Endodermal cell (in vitro differentiated cells): ENCODE measurements at regions not wholly inside any gene's neighbourhood (a gene's known extent, or its start where the extent isn't known, plus 50 kb on each side); places are given as distances from the start of the nearest gene placed in this dataset.

Experiments
- DNase-seq: peaks from one replicate; pipeline ENCODE4 v3.0.0-alpha.2; 2017
- H3K27ac ChIP-seq: 2 replicates; pipeline ENCODE4 v1.5.1; 2013; ENCODE audit warnings: mild to moderate bottlenecking, low read depth, low read length, moderate library complexity
- H3K27me3 ChIP-seq: 2 replicates; pipeline ENCODE4 v1.6.1; 2013; ENCODE audit warnings: mild to moderate bottlenecking, low read length, moderate library complexity; ENCODE audit not compliant: insufficient read depth, control insufficient read depth, poor library complexity, severe bottlenecking
- H3K36me3 ChIP-seq: 2 replicates; pipeline ENCODE4 v1.7.0; 2013; ENCODE audit warnings: mild to moderate bottlenecking, low read length, moderate library complexity; ENCODE audit not compliant: control insufficient read depth, insufficient read depth
- H3K4me1 ChIP-seq: one replicate; pipeline ENCODE4 v1.7.0; 2013; ENCODE audit warnings: low read length; ENCODE audit not compliant: control insufficient read depth, insufficient read depth
- H3K4me3 ChIP-seq: 2 replicates; pipeline ENCODE4 v1.5.1; 2013; ENCODE audit warnings: mild to moderate bottlenecking, low read length, moderate library complexity
- H3K9ac ChIP-seq: 2 replicates; pipeline ENCODE4 v1.6.1; 2013; ENCODE audit warnings: mild to moderate bottlenecking, low read length, moderate library complexity; ENCODE audit not compliant: poor library complexity, severe bottlenecking; ENCODE audit errors: extremely low read depth
- H3K9me3 ChIP-seq: 2 replicates; pipeline ENCODE4 v1.6.1; 2013; ENCODE audit warnings: mild to moderate bottlenecking, low read length, moderate library complexity; ENCODE audit not compliant: control insufficient read depth
- H3K27ac Mint-ChIP-seq: 2 replicates; pipeline ENCODE4 v1.8.0; 2020; ENCODE audit warnings: mixed read lengths
- H3K27me3 Mint-ChIP-seq: 2 replicates; pipeline ENCODE4 v1.8.0; 2021; ENCODE audit warnings: mild to moderate bottlenecking, mixed read lengths; ENCODE audit not compliant: insufficient read depth
- H3K36me3 Mint-ChIP-seq: 2 replicates; pipeline ENCODE4 v1.8.0; 2020; ENCODE audit warnings: low read depth, mixed read lengths
- H3K4me1 Mint-ChIP-seq: 2 replicates; pipeline ENCODE4 v1.8.0; 2020; ENCODE audit warnings: mixed read lengths
- H3K4me3 Mint-ChIP-seq: 2 replicates; pipeline ENCODE4 v1.8.0; 2020; ENCODE audit warnings: mild to moderate bottlenecking, moderate library complexity, mixed read lengths
- H3K9me3 Mint-ChIP-seq: 2 replicates; pipeline ENCODE4 v1.8.0; 2020; ENCODE audit warnings: mild to moderate bottlenecking, mixed read lengths
- WGBS, 2 experiments: methylation state at CpG; one replicate each; pipeline versions ENCODE4 v1.1.5 to v1.1.7; 2013; ENCODE audit warnings: missing lambda C conversion rate in 2 of 2, mixed read lengths in 1 of 2; ENCODE audit not compliant: insufficient coverage in 1 of 2, insufficient read length in 1 of 2; 5-methylcytosine and 5-hydroxymethylcytosine counted together
- TF ChIP-seq, protein P1 (sequence below): fragments of 200-600 bp; sonication (generic); conservative IDR thresholded peaks from 2 replicates; pipeline ENCODE4 v1.5.0; 2021; ENCODE audit warnings: antibody characterized with exemption, mild to moderate bottlenecking

- no peaks in the 10 kb centered on the region for H3K36me3 ChIP-seq
- H3K9ac ChIP-seq = no peak overlapping the region
- H3K36me3 Mint-ChIP-seq = no peaks in the 10 kb centered on the region
- no peaks in the 10 kb centered on the region for H3K27me3 ChIP-seq
- no peaks in the 10 kb centered on the region for H3K9me3 ChIP-seq
- no peaks in the 10 kb centered on the region for H3K27me3 Mint-ChIP-seq
- no peak overlapping the region for H3K4me3 ChIP-seq
- 90% methylated on average over 1 of the region's 1 CpG; no CpG with 5 or more reads in 1 of the 2 experiments for WGBS, 2 experiments
- H3K4me3 Mint-ChIP-seq = no peak overlapping the region
- peaks cover 2% of the 10 kb centered on the region for H3K4me1 Mint-ChIP-seq
- no peak overlapping the region for H3K27ac ChIP-seq
- no peak overlapping the region for H3K27ac Mint-ChIP-seq
- peaks cover 44% of the 10 kb centered on the region for H3K9me3 Mint-ChIP-seq
- H3K4me1 ChIP-seq = no peaks in the 10 kb centered on the region
- DNase-seq = no peak
- TF ChIP-seq, protein P1, sequence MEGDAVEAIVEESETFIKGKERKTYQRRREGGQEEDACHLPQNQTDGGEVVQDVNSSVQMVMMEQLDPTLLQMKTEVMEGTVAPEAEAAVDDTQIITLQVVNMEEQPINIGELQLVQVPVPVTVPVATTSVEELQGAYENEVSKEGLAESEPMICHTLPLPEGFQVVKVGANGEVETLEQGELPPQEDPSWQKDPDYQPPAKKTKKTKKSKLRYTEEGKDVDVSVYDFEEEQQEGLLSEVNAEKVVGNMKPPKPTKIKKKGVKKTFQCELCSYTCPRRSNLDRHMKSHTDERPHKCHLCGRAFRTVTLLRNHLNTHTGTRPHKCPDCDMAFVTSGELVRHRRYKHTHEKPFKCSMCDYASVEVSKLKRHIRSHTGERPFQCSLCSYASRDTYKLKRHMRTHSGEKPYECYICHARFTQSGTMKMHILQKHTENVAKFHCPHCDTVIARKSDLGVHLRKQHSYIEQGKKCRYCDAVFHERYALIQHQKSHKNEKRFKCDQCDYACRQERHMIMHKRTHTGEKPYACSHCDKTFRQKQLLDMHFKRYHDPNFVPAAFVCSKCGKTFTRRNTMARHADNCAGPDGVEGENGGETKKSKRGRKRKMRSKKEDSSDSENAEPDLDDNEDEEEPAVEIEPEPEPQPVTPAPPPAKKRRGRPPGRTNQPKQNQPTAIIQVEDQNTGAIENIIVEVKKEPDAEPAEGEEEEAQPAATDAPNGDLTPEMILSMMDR = no peak
These were observed 785.0 kb downstream of the GLUD2 start for GRCh38 chrX:121832446-121832845.

DNA sequence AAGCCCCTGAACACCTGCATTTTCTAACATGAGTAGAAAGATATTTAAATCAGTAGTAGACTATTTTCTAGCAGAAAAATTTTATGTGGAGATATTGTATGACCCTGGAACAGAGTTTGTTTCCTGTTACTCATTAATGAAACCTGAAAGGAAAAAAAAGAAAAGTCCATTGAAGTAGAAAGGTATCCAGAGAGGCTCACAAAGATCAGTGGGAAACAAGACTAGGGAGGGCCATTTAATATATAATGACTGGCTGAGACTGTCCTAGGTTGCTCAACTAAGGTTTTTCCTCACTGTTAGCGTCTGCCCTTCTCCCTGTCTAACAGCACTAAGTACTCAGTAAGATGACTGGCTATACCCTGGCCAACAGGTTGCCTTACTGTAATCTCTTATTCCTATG is 788.6 kb downstream of the GLUD2 start:
- H3K9ac ChIP-seq = no peak overlapping the region
- Mint-ChIP-seq H3K4me1 (peaks cover 11% of the 10 kb centered on the region), H3K9me3 (peaks cover 47% of the 10 kb centered on the region), H3K27me3 (no peaks in the 10 kb centered on the region), H3K27ac (no peak overlapping the region), H3K4me3 (no peak overlapping the region), H3K36me3 (no peaks in the 10 kb centered on the region)
- no peaks in the 10 kb centered on the region for H3K27me3 ChIP-seq
- DNase-seq = no peak
- no peak overlapping the region for H3K4me3 ChIP-seq
- no peaks in the 10 kb centered on the region for H3K36me3 ChIP-seq
- no peaks in the 10 kb centered on the region for H3K4me1 ChIP-seq
- TF ChIP-seq, protein P1 = no peak
- WGBS, 2 experiments = 100% methylated on average over 1 of the region's 1 CpG; no CpG with 5 or more reads in 1 of the 2 experiments
- no peak overlapping the region for H3K27ac ChIP-seq
- H3K9me3 ChIP-seq = no peaks in the 10 kb centered on the region

DNA sequence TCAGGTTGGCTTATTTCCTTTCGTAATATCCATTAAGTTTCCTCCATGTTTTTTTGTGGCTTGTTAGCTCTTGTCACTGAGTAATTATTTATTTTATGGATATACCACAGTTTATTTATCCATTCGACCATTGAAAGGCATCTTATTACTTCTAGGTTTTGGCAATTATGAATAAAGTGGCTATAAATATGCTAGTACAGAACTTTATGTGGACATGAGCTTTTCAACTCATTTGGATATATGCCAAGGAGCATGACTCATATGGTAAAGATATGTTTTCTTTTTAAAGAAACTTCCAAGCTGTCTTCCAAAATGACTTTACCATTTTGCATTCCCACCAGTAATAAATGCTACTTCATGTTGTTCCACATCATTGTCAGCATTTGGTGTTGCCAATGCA is 803.6 kb downstream of the GLUD2 start:
- no peaks in the 10 kb centered on the region for H3K4me1 Mint-ChIP-seq
- no peak overlapping the region for H3K4me3 Mint-ChIP-seq
- H3K27ac Mint-ChIP-seq = no peak overlapping the region
- WGBS, 2 experiments = no CpG with 5 or more reads among the region's 2 CpGs
- H3K9me3 ChIP-seq = no peaks in the 10 kb centered on the region
- DNase-seq = no peak
- peaks cover 40% of the 10 kb centered on the region for H3K9me3 Mint-ChIP-seq
- H3K4me3 ChIP-seq = no peak overlapping the region
- no peaks in the 10 kb centered on the region for H3K36me3 ChIP-seq
- H3K9ac ChIP-seq = no peak overlapping the region
- H3K27me3 ChIP-seq = no peaks in the 10 kb centered on the region
- no peaks in the 10 kb centered on the region for H3K27me3 Mint-ChIP-seq
- no peaks in the 10 kb centered on the region for H3K36me3 Mint-ChIP-seq
- TF ChIP-seq, protein P1 = no peak
- no peaks in the 10 kb centered on the region for H3K4me1 ChIP-seq
- no peak overlapping the region for H3K27ac ChIP-seq
